BLaER1 (cell line): ENCODE measurements at regions not wholly inside any gene's neighbourhood (a gene's known extent, or its start where the extent isn't known, plus 50 kb on each side); places are given as distances from the start of the nearest gene placed in this dataset.

Experiments used
- H3K27ac ChIP-seq: shearing (Covaris generic); formaldehyde crosslinking; 2 replicates; pipeline ENCODE4 v1.8.1; 2022
- H3K27me3 ChIP-seq: shearing (Covaris generic); formaldehyde crosslinking; 2 replicates; pipeline ENCODE4 v1.8.1; 2022
- H3K36me3 ChIP-seq: shearing (Covaris generic); formaldehyde crosslinking; 2 replicates; pipeline ENCODE4 v1.8.1; 2022
- H3K4me1 ChIP-seq: shearing (Covaris generic); formaldehyde crosslinking; 2 replicates; pipeline ENCODE4 v1.8.1; 2022
- H3K4me2 ChIP-seq: shearing (Covaris generic); formaldehyde crosslinking; 2 replicates; pipeline ENCODE4 v1.8.1; 2022
- H3K4me3 ChIP-seq: shearing (Covaris generic); formaldehyde crosslinking; 2 replicates; pipeline ENCODE4 v1.8.1; 2022
- H3K9ac ChIP-seq: shearing (Covaris generic); formaldehyde crosslinking; 2 replicates; pipeline ENCODE4 v1.8.1; 2022
- H3K9me3 ChIP-seq: shearing (Covaris generic); formaldehyde crosslinking; 2 replicates; pipeline ENCODE4 v1.8.1; 2022
- H4K20me1 ChIP-seq: shearing (Covaris generic); formaldehyde crosslinking; 2 replicates; pipeline ENCODE4 v1.8.1; 2022
- Cebpa-rat ChIP-seq: shearing (Covaris generic); IDR thresholded peaks from 2 replicates; pipeline ENCODE4 v1.8.1; 2022

- no peak for TF ChIP-seq Cebpa-rat
- Histone ChIP-seq H3K4me1 (no peaks in the 10 kb centered on the region), H3K9me3 (no peaks in the 10 kb centered on the region), H3K9ac (no peak overlapping the region), H4K20me1 (no peaks in the 10 kb centered on the region), H3K4me2 (no peak overlapping the region), H3K4me3 (no peak overlapping the region), H3K27ac (no peak overlapping the region), H3K27me3 (no peaks in the 10 kb centered on the region), H3K36me3 (no peaks in the 10 kb centered on the region)
Observed at GRCh38 chr18:78087338-78087737, 837.7 kb downstream of the GALR1 start.

- H3K36me3 ChIP-seq, result no peaks in the 10 kb centered on the region
- no peak for TF ChIP-seq Cebpa-rat
Observed at GRCh38 chr18:78090584-78090983, 840.9 kb downstream of the GALR1 start.

GRCh38 chr18:78092901-78093300 lies 843.3 kb downstream of the GALR1 start:
- Histone ChIP-seq H3K4me1 (no peaks in the 10 kb centered on the region), H3K27ac (no peak overlapping the region), H3K9ac (no peak overlapping the region), H4K20me1 (no peaks in the 10 kb centered on the region), H3K27me3 (no peaks in the 10 kb centered on the region), H3K4me2 (no peak overlapping the region), H3K9me3 (peaks cover 11% of the 10 kb centered on the region; the same call in 1 of the 2 replicates), H3K36me3 (no peaks in the 10 kb centered on the region), H3K4me3 (no peak overlapping the region)
- TF ChIP-seq Cebpa-rat, result no peak

More at GRCh38 chr18:78090584-78090983, 840.9 kb downstream of the GALR1 start:
- H3K9me3 ChIP-seq, result no peaks in the 10 kb centered on the region
- no peaks in the 10 kb centered on the region for H3K27me3 ChIP-seq
- no peak overlapping the region for H3K4me3 ChIP-seq
- H3K4me1 ChIP-seq, result no peaks in the 10 kb centered on the region
- no peak overlapping the region for H3K9ac ChIP-seq
- H3K27ac ChIP-seq, result no peak overlapping the region
- H4K20me1 ChIP-seq, result no peaks in the 10 kb centered on the region
- no peak overlapping the region for H3K4me2 ChIP-seq

- H4K20me1 ChIP-seq, result no peaks in the 10 kb centered on the region
- H3K4me3 ChIP-seq, result no peak overlapping the region
- H3K4me1 ChIP-seq, result no peaks in the 10 kb centered on the region
- H3K27ac ChIP-seq, result no peak overlapping the region
- no peak overlapping the region for H3K4me2 ChIP-seq
- H3K9ac ChIP-seq, result no peak overlapping the region
- H3K36me3 ChIP-seq, result no peaks in the 10 kb centered on the region
- no peak for TF ChIP-seq Cebpa-rat
- no peaks in the 10 kb centered on the region for H3K27me3 ChIP-seq
- H3K9me3 ChIP-seq, result peaks cover 13% of the 10 kb centered on the region; the same call in 1 of the 2 replicates
Observed at GRCh38 chr18:78099979-78100588, 850.4 kb downstream of the GALR1 start.

- no peaks in the 10 kb centered on the region for H3K4me1 ChIP-seq
- H3K9me3 ChIP-seq, result peaks cover 13% of the 10 kb centered on the region; the same call in 1 of the 2 replicates
- no peak for TF ChIP-seq Cebpa-rat
- no peak overlapping the region for H3K4me3 ChIP-seq
- no peak overlapping the region for H3K27ac ChIP-seq
- H3K36me3 ChIP-seq, result no peaks in the 10 kb centered on the region
- H3K27me3 ChIP-seq, result no peaks in the 10 kb centered on the region
- H3K9ac ChIP-seq, result no peak overlapping the region
- no peaks in the 10 kb centered on the region for H4K20me1 ChIP-seq
- no peak overlapping the region for H3K4me2 ChIP-seq
Observed at GRCh38 chr18:78101091-78101490, 851.4 kb downstream of the GALR1 start.

- H3K36me3 ChIP-seq, result no peaks in the 10 kb centered on the region
- no peak overlapping the region for H3K27ac ChIP-seq
- no peak overlapping the region for H3K9ac ChIP-seq
- H3K4me2 ChIP-seq, result no peak overlapping the region
- no peaks in the 10 kb centered on the region for H3K4me1 ChIP-seq
- H4K20me1 ChIP-seq, result no peaks in the 10 kb centered on the region
- H3K4me3 ChIP-seq, result no peak overlapping the region
- no peaks in the 10 kb centered on the region for H3K27me3 ChIP-seq
- peaks cover 9% of the 10 kb centered on the region; the same call in 1 of the 2 replicates for H3K9me3 ChIP-seq
- no peak for TF ChIP-seq Cebpa-rat
Observed at GRCh38 chr18:78102135-78102534, 852.5 kb downstream of the GALR1 start.

GRCh38 chr18:78105611-78106010 lies 856.0 kb downstream of the GALR1 start:
- Histone ChIP-seq H3K4me2 (no peak overlapping the region), H3K4me1 (no peaks in the 10 kb centered on the region), H3K9me3 (no peaks in the 10 kb centered on the region), H3K36me3 (no peaks in the 10 kb centered on the region), H3K4me3 (no peak overlapping the region), H3K27me3 (no peaks in the 10 kb centered on the region), H3K9ac (no peak overlapping the region), H4K20me1 (no peaks in the 10 kb centered on the region), H3K27ac (no peak overlapping the region)
- no peak for TF ChIP-seq Cebpa-rat

GRCh38 chr18:78106946-78107345 lies 857.3 kb downstream of the GALR1 start:
- H3K4me1 ChIP-seq, result no peaks in the 10 kb centered on the region
- H3K9me3 ChIP-seq, result no peaks in the 10 kb centered on the region
- H3K4me2 ChIP-seq, result no peak overlapping the region
- H4K20me1 ChIP-seq, result no peaks in the 10 kb centered on the region
- H3K4me3 ChIP-seq, result no peak overlapping the region
- no peak for TF ChIP-seq Cebpa-rat
- H3K9ac ChIP-seq, result no peak overlapping the region
- H3K36me3 ChIP-seq, result no peaks in the 10 kb centered on the region
- no peak overlapping the region for H3K27ac ChIP-seq
- H3K27me3 ChIP-seq, result no peaks in the 10 kb centered on the region

- TF ChIP-seq Cebpa-rat, result no peak
- Histone ChIP-seq H3K9me3 (no peaks in the 10 kb centered on the region), H3K4me2 (no peak overlapping the region), H3K36me3 (no peaks in the 10 kb centered on the region), H3K4me1 (no peaks in the 10 kb centered on the region), H4K20me1 (no peaks in the 10 kb centered on the region), H3K27me3 (no peaks in the 10 kb centered on the region), H3K4me3 (no peak overlapping the region), H3K27ac (no peak overlapping the region), H3K9ac (no peak overlapping the region)
Observed at GRCh38 chr18:78107363-78107762, 857.7 kb downstream of the GALR1 start.

- Histone ChIP-seq H3K27ac (no peak overlapping the region), H3K9ac (no peak overlapping the region), H3K9me3 (no peaks in the 10 kb centered on the region), H3K4me2 (no peak overlapping the region), H3K27me3 (no peaks in the 10 kb centered on the region), H3K4me3 (no peak overlapping the region), H3K36me3 (no peaks in the 10 kb centered on the region), H4K20me1 (no peaks in the 10 kb centered on the region), H3K4me1 (no peaks in the 10 kb centered on the region)
- no peak for TF ChIP-seq Cebpa-rat
Observed at GRCh38 chr18:78108554-78108953, 858.9 kb downstream of the GALR1 start.
